SH-SY5Y (cell line): ENCODE measurements at regions not wholly inside any gene's neighbourhood (a gene's known extent, or its start where the extent isn't known, plus 50 kb on each side); places are given as distances from the start of the nearest gene placed in this dataset.

Experiments used
- GATA2 ChIP-seq: IDR thresholded peaks from 2 replicates; pipeline ENCODE4 v1.6.1; 2011; ENCODE audit warnings: mild to moderate bottlenecking, low read depth, low read length
- GATA3 ChIP-seq: IDR thresholded peaks from 2 replicates; pipeline ENCODE4 v1.6.1; 2011; ENCODE audit warnings: low read depth, mild to moderate bottlenecking, low read length, moderate library complexity

GRCh38 chr7:88399696-88400240 lies 93.1 kb upstream of the STEAP4 start:
- TF ChIP-seq GATA3, result no peak
- no peak for TF ChIP-seq GATA2
